ENCODE measurements at regions not wholly inside any gene's neighbourhood (a gene's known extent, or its start where the extent isn't known, plus 50 kb on each side); places are given as distances from the start of the nearest gene placed in this dataset.
A peak's percentile ranks its signal among the peaks of the same experiment; 100 is the strongest.

- Histone ChIP-seq H2BK5ac (ENCODE audit: low read length) (no peak overlapping the region), H4K8ac (ENCODE audit: low read depth, low read length) (no peak overlapping the region), H3K27me3 (ENCODE audit: control insufficient read depth in 3 of 3, insufficient read depth in 3 of 3, low read depth in 1 of 3, low read length in 3 of 3) (peaks cover 0 to 3% (median 0%) of the 10 kb centered on the region in 3 experiments), H3K4me3 (ENCODE audit: low read length in 2 of 2) (no peak overlapping the region), H2BK120ac (ENCODE audit: low read depth, low read length) (no peak overlapping the region), H3K18ac (ENCODE audit: low read length) (no peak overlapping the region), H3K4ac (ENCODE audit: low read length) (no peak overlapping the region), H3K9ac (ENCODE audit: low read depth, low read length, poor library complexity) (no peak overlapping the region), H3K79me1 (ENCODE audit: low read depth, low read length) (no peaks in the 10 kb centered on the region), H2BK15ac (ENCODE audit: low read length) (no peak overlapping the region), H3K36me3 (replicated peaks in 1 of 2; ENCODE audit: control insufficient read depth in 2 of 2, insufficient read depth in 2 of 2, low read length in 2 of 2) (no peaks in the 10 kb centered on the region), H3K27ac (replicated peaks; ENCODE audit: low read length) (no peak overlapping the region), H3K4me1 (ENCODE audit: control insufficient read depth in 2 of 2, insufficient read depth in 1 of 2, low read depth in 1 of 2, low read length in 2 of 2) (peaks cover 4 to 6% of the 10 kb centered on the region in 2 donors), H3K9me3 (replicated peaks in 1 of 2; ENCODE audit: control insufficient read depth in 2 of 2, insufficient read depth in 1 of 2, low read depth in 1 of 2, low read length in 2 of 2) (peaks cover 0 to 6% of the 10 kb centered on the region in 2 donors), H3K4me2 (ENCODE audit: insufficient read depth, low read length, poor library complexity, severe bottlenecking) (no peak overlapping the region), H2AK5ac (ENCODE audit: low read depth, low read length) (no peak overlapping the region), H3K23ac (ENCODE audit: low read depth, low read length, poor library complexity) (no peak overlapping the region), H3K14ac (ENCODE audit: low read length) (no peak overlapping the region), H4K91ac (ENCODE audit: low read depth, low read length, poor library complexity) (no peak overlapping the region), H2AFZ (ENCODE audit: low read length) (no peak overlapping the region), H2BK12ac (ENCODE audit: low read length) (peak overlapping the region; percentile 14)
- no peak for DNase-seq (ENCODE audit: low spot score)
- WGBS, 2 donors (ENCODE audit: extremely low coverage in 2 of 2, insufficient read length in 2 of 2, insufficient replicate concordance in 1 of 2), result 100% methylated on average over 1 of the region's 23 CpGs
These were observed 79.3 kb upstream of the ALDH1L1 start for GRCh38 chr3:126259411-126260391.

DNA sequence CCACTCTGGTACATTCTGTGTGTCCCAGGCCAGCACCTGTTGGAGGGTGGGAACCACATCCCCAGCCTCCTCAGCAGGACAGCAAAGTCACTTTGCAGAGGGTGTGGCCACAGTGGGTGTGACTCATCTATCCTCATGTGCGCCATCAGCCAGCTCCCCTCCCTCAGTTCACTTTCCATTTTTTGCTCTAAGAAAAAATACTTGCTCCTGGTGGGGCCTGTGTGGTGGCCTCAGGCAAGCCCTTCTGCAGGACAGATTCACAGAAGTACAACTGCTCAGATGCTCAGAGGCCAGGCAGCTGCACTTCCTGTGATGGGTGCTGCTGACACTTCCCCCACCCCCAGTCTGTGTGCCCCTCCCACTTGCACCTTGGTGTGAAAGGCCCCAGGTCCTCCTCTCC lies 78.3 kb upstream of the ALDH1L1 start:
- no peak overlapping the region for H3K23ac ChIP-seq (ENCODE audit: low read depth, low read length, poor library complexity)
- H3K27me3 ChIP-seq (ENCODE audit: control insufficient read depth in 3 of 3, insufficient read depth in 3 of 3, low read depth in 1 of 3, low read length in 3 of 3), result peaks cover 0 to 3% (median 0%) of the 10 kb centered on the region in 3 experiments
- H3K9me3 ChIP-seq (replicated peaks in 1 of 2; ENCODE audit: control insufficient read depth in 2 of 2, insufficient read depth in 1 of 2, low read depth in 1 of 2, low read length in 2 of 2), result peaks cover 0 to 6% of the 10 kb centered on the region in 2 donors
- no peak overlapping the region for H4K91ac ChIP-seq (ENCODE audit: low read depth, low read length, poor library complexity)
- no peak overlapping the region for H2BK12ac ChIP-seq (ENCODE audit: low read length)
- no peak overlapping the region for H3K9ac ChIP-seq (ENCODE audit: low read depth, low read length, poor library complexity)
- no peak overlapping the region for H4K8ac ChIP-seq (ENCODE audit: low read depth, low read length)
- no peak overlapping the region for H2AFZ ChIP-seq (ENCODE audit: low read length)
- no peak overlapping the region for H3K4me2 ChIP-seq (ENCODE audit: insufficient read depth, low read length, poor library complexity, severe bottlenecking)
- H3K79me1 ChIP-seq (ENCODE audit: low read depth, low read length), result no peaks in the 10 kb centered on the region
- no peak overlapping the region for H2BK5ac ChIP-seq (ENCODE audit: low read length)
- DNase-seq (ENCODE audit: low spot score), result no peak
- H3K4me1 ChIP-seq (ENCODE audit: control insufficient read depth in 2 of 2, insufficient read depth in 1 of 2, low read depth in 1 of 2, low read length in 2 of 2), result peaks cover 4 to 6% of the 10 kb centered on the region in 2 donors
- no CpG with 5 or more reads among the region's 1 CpG for WGBS, 2 donors (ENCODE audit: extremely low coverage in 2 of 2, insufficient read length in 2 of 2, insufficient replicate concordance in 1 of 2)
- H3K27ac ChIP-seq (replicated peaks; ENCODE audit: low read length), result no peak overlapping the region
- no peak overlapping the region for H3K4me3 ChIP-seq (ENCODE audit: low read length in 2 of 2)
- no peaks in the 10 kb centered on the region for H3K36me3 ChIP-seq (replicated peaks in 1 of 2; ENCODE audit: control insufficient read depth in 2 of 2, insufficient read depth in 2 of 2, low read length in 2 of 2)
- H3K18ac ChIP-seq (ENCODE audit: low read length), result no peak overlapping the region
- no peak overlapping the region for H3K4ac ChIP-seq (ENCODE audit: low read length)
- no peak overlapping the region for H2BK120ac ChIP-seq (ENCODE audit: low read depth, low read length)
- no peak overlapping the region for H2BK15ac ChIP-seq (ENCODE audit: low read length)
- H2AK5ac ChIP-seq (ENCODE audit: low read depth, low read length), result peak overlapping the region; percentile 1
- H3K14ac ChIP-seq (ENCODE audit: low read length), result no peak overlapping the region

- Histone ChIP-seq H3K14ac (ENCODE audit: low read length) (no peak overlapping the region), H3K4me1 (ENCODE audit: control insufficient read depth in 2 of 2, insufficient read depth in 1 of 2, low read depth in 1 of 2, low read length in 2 of 2) (peaks cover 4 to 6% of the 10 kb centered on the region in 2 donors), H3K4ac (ENCODE audit: low read length) (no peak overlapping the region), H3K36me3 (replicated peaks in 1 of 2; ENCODE audit: control insufficient read depth in 2 of 2, insufficient read depth in 2 of 2, low read length in 2 of 2) (no peaks in the 10 kb centered on the region), H3K27ac (replicated peaks; ENCODE audit: low read length) (no peak overlapping the region), H4K91ac (ENCODE audit: low read depth, low read length, poor library complexity) (no peak overlapping the region), H4K8ac (ENCODE audit: low read depth, low read length) (no peak overlapping the region), H2BK5ac (ENCODE audit: low read length) (no peak overlapping the region), H3K4me2 (ENCODE audit: insufficient read depth, low read length, poor library complexity, severe bottlenecking) (no peak overlapping the region), H3K23ac (ENCODE audit: low read depth, low read length, poor library complexity) (no peak overlapping the region), H2BK12ac (ENCODE audit: low read length) (no peak overlapping the region), H3K27me3 (ENCODE audit: control insufficient read depth in 3 of 3, insufficient read depth in 3 of 3, low read depth in 1 of 3, low read length in 3 of 3) (peaks cover 0 to 3% (median 0%) of the 10 kb centered on the region in 3 experiments), H3K9ac (ENCODE audit: low read depth, low read length, poor library complexity) (no peak overlapping the region), H3K9me3 (replicated peaks in 1 of 2; ENCODE audit: control insufficient read depth in 2 of 2, insufficient read depth in 1 of 2, low read depth in 1 of 2, low read length in 2 of 2) (peaks cover 0 to 6% of the 10 kb centered on the region in 2 donors), H3K79me1 (ENCODE audit: low read depth, low read length) (no peaks in the 10 kb centered on the region), H2AFZ (ENCODE audit: low read length) (no peak overlapping the region), H2AK5ac (ENCODE audit: low read depth, low read length) (no peak overlapping the region), H2BK120ac (ENCODE audit: low read depth, low read length) (no peak overlapping the region), H2BK15ac (ENCODE audit: low read length) (no peak overlapping the region), H3K4me3 (ENCODE audit: low read length in 2 of 2) (no peak overlapping the region), H3K18ac (ENCODE audit: low read length) (no peak overlapping the region)
- WGBS, 2 donors (ENCODE audit: extremely low coverage in 2 of 2, insufficient read length in 2 of 2, insufficient replicate concordance in 1 of 2), result no CpG with 5 or more reads among the region's 3 CpGs
- DNase-seq (ENCODE audit: low spot score), result no peak
These were observed 77.6 kb upstream of the ALDH1L1 start for GRCh38 chr3:126257984-126258383.

- H4K91ac ChIP-seq (ENCODE audit: low read depth, low read length, poor library complexity), result no peak overlapping the region
- WGBS, 2 donors (ENCODE audit: extremely low coverage in 2 of 2, insufficient read length in 2 of 2, insufficient replicate concordance in 1 of 2), result no CpG with 5 or more reads among the region's 11 CpGs
- H2BK5ac ChIP-seq (ENCODE audit: low read length), result no peak overlapping the region
- H3K14ac ChIP-seq (ENCODE audit: low read length), result no peak overlapping the region
- no peak overlapping the region for H2BK12ac ChIP-seq (ENCODE audit: low read length)
- no peak overlapping the region for H2BK15ac ChIP-seq (ENCODE audit: low read length)
- H3K4me1 ChIP-seq (ENCODE audit: control insufficient read depth in 2 of 2, insufficient read depth in 1 of 2, low read depth in 1 of 2, low read length in 2 of 2), result peaks cover 4 to 6% of the 10 kb centered on the region in 2 donors
- H3K18ac ChIP-seq (ENCODE audit: low read length), result no peak overlapping the region
- H3K4ac ChIP-seq (ENCODE audit: low read length), result no peak overlapping the region
- H3K36me3 ChIP-seq (replicated peaks in 1 of 2; ENCODE audit: control insufficient read depth in 2 of 2, insufficient read depth in 2 of 2, low read length in 2 of 2), result no peaks in the 10 kb centered on the region
- H3K79me1 ChIP-seq (ENCODE audit: low read depth, low read length), result no peaks in the 10 kb centered on the region
- H2BK120ac ChIP-seq (ENCODE audit: low read depth, low read length), result no peak overlapping the region
- H2AK5ac ChIP-seq (ENCODE audit: low read depth, low read length), result peak overlapping the region; percentile 12
- no peak overlapping the region for H3K23ac ChIP-seq (ENCODE audit: low read depth, low read length, poor library complexity)
- peak overlapping the region in 1 of 2 donors; percentile 3 for H3K4me3 ChIP-seq (ENCODE audit: low read length in 2 of 2)
- H3K9ac ChIP-seq (ENCODE audit: low read depth, low read length, poor library complexity), result no peak overlapping the region
- peaks cover 0 to 5% of the 10 kb centered on the region in 2 donors for H3K9me3 ChIP-seq (replicated peaks in 1 of 2; ENCODE audit: control insufficient read depth in 2 of 2, insufficient read depth in 1 of 2, low read depth in 1 of 2, low read length in 2 of 2)
- no peak overlapping the region for H4K8ac ChIP-seq (ENCODE audit: low read depth, low read length)
- H2AFZ ChIP-seq (ENCODE audit: low read length), result no peak overlapping the region
- peaks cover 0 to 3% (median 0%) of the 10 kb centered on the region in 3 experiments for H3K27me3 ChIP-seq (ENCODE audit: control insufficient read depth in 3 of 3, insufficient read depth in 3 of 3, low read depth in 1 of 3, low read length in 3 of 3)
- no peak overlapping the region for H3K4me2 ChIP-seq (ENCODE audit: insufficient read depth, low read length, poor library complexity, severe bottlenecking)
- no peak for DNase-seq (ENCODE audit: low spot score)
- H3K27ac ChIP-seq (replicated peaks; ENCODE audit: low read length), result no peak overlapping the region
These were observed 76.8 kb upstream of the ALDH1L1 start for GRCh38 chr3:126257174-126257573.

Measured in neuronal stem cell (in vitro differentiated cells).